ENCODE measurements at regions not wholly inside any gene's neighbourhood (a gene's known extent, or its start where the extent isn't known, plus 50 kb on each side); places are given as distances from the start of the nearest gene placed in this dataset.

GRCh38 chr4:20359692-20360091, 108.0 kb downstream of the SLIT2 start:
- TF ChIP-seq, protein P1, sequence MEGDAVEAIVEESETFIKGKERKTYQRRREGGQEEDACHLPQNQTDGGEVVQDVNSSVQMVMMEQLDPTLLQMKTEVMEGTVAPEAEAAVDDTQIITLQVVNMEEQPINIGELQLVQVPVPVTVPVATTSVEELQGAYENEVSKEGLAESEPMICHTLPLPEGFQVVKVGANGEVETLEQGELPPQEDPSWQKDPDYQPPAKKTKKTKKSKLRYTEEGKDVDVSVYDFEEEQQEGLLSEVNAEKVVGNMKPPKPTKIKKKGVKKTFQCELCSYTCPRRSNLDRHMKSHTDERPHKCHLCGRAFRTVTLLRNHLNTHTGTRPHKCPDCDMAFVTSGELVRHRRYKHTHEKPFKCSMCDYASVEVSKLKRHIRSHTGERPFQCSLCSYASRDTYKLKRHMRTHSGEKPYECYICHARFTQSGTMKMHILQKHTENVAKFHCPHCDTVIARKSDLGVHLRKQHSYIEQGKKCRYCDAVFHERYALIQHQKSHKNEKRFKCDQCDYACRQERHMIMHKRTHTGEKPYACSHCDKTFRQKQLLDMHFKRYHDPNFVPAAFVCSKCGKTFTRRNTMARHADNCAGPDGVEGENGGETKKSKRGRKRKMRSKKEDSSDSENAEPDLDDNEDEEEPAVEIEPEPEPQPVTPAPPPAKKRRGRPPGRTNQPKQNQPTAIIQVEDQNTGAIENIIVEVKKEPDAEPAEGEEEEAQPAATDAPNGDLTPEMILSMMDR (IDR thresholded peaks at IDR 0.05), result no peak
- no peak for TF ChIP-seq POLR2A (IDR thresholded peaks at IDR 0.05)
